ENCODE measurements at regions not wholly inside any gene's neighbourhood (a gene's known extent, or its start where the extent isn't known, plus 50 kb on each side); places are given as distances from the start of the nearest gene placed in this dataset.

DNA sequence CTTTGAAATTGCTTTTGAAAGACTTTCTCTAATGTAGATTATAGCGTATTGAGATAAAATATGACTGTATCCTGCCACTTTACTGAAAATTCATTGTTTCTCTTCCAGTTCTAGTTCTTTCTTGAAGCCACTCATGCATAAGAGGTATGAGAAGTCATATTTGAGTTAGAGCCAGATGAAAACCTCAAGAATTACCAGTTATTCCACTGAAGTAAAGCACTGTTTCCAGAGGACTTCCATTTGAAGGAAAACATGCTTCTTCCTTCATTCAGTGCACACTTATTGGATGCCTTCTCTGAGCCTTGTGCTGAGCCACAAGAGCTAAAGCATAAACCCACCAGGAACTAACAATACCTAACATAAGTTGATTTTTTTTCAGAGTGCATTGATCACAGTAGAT is 513.4 kb downstream of the ZNF385D start:
- Histone ChIP-seq H4K8ac (ENCODE audit: low read depth in 2 of 2, low read length in 2 of 2) (no peak overlapping the region), H2BK5ac (ENCODE audit: low read depth, low read length, poor library complexity, severe bottlenecking) (no peak overlapping the region), H4K91ac (ENCODE audit: insufficient read depth, low read depth, low read length) (no peak overlapping the region), H4K20me1 (ENCODE audit: insufficient read depth, low read length) (no peaks in the 10 kb centered on the region), H3K27ac (ENCODE audit: insufficient read depth, low read length) (no peak overlapping the region), H3K23ac (ENCODE audit: low read depth, low read length) (no peak overlapping the region), H4K5ac (ENCODE audit: low read depth, low read length) (no peak overlapping the region), H2AK5ac (ENCODE audit: low read depth, low read length) (no peak overlapping the region), H3K9me3 (ENCODE audit: control insufficient read depth, insufficient read depth, low read length) (no peaks in the 10 kb centered on the region), H3K4me2 (ENCODE audit: low read depth, low read length) (no peak overlapping the region), H2BK15ac (ENCODE audit: low read depth, low read length) (no peak overlapping the region), H3K36me3 (ENCODE audit: control insufficient read depth, insufficient read depth, low read length) (no peaks in the 10 kb centered on the region), H3K27me3 (ENCODE audit: control insufficient read depth, insufficient read depth, low read length) (no peaks in the 10 kb centered on the region), H3K4ac (ENCODE audit: low read depth, low read length) (no peak overlapping the region), H3K9me1 (ENCODE audit: insufficient read depth, low read length) (no peaks in the 10 kb centered on the region), H2AFZ (replicated peaks; ENCODE audit: low read length, poor library complexity) (no peak overlapping the region), H3K56ac (ENCODE audit: extremely low read depth, insufficient read depth, low read length) (no peak overlapping the region), H2BK120ac (ENCODE audit: low read depth, low read length) (no peak overlapping the region), H2BK20ac (ENCODE audit: low read depth, low read length) (no peak overlapping the region), H3K9ac (ENCODE audit: low read depth, low read length) (no peak overlapping the region), H3K4me3 (ENCODE audit: insufficient read depth, low read depth, low read length) (no peak overlapping the region), H3K18ac (ENCODE audit: low read depth, low read length) (no peak overlapping the region), H3K79me1 (ENCODE audit: low read depth in 1 of 2, low read length in 2 of 2) (no peaks in the 10 kb centered on the region), H3K4me1 (ENCODE audit: control insufficient read depth, insufficient read depth, low read length) (no peaks in the 10 kb centered on the region), H3K14ac (replicated peaks; ENCODE audit: low read depth, low read length) (no peak overlapping the region), H2AK9ac (replicated peaks; ENCODE audit: low read depth, low read length, poor library complexity) (no peak overlapping the region)
- WGBS, 2 experiments (ENCODE audit: extremely low coverage in 2 of 2, insufficient read length in 1 of 2), result no CpG with 5 or more reads among the region's 1 CpG
- ATAC-seq (ENCODE audit: low read depth) (no peak), DNase-seq (no peak)
- no TSS peak for BruUV-seq (replicated peaks)
- dilution Hi-C loops (cut with HindIII; ENCODE audit: low sequenced_read_pairs, unreplicated experiment), result no loop called here
- ChIA-PET CTCF (no interaction called here), POLR2A (ENCODE audit: unreplicated experiment) (no interaction called here)
- intact Hi-C loops (cut with micrococcal nuclease), result no loop called here
- TF ChIP-seq POLR2A (IDR thresholded peaks at IDR 0.05; ENCODE audit: low read depth, low read length), result no peak
- TF ChIP-seq MAFK (IDR thresholded peaks at IDR 0.05; ENCODE audit: low read depth, low read length), result no peak
- TF ChIP-seq NFE2L2 (IDR thresholded peaks at IDR 0.05; ENCODE audit: low read depth, low read length), result no peak
- no peak for TF ChIP-seq MXI1 (IDR thresholded peaks at IDR 0.05; ENCODE audit: borderline replicate concordance, low read depth, low read length)
- TF ChIP-seq RCOR1 (IDR thresholded peaks at IDR 0.05; ENCODE audit: insufficient replicate concordance, low read length), result no peak
- TF ChIP-seq RAD21 (IDR thresholded peaks at IDR 0.05; ENCODE audit: low read length), result no peak
- TF ChIP-seq, protein P1, sequence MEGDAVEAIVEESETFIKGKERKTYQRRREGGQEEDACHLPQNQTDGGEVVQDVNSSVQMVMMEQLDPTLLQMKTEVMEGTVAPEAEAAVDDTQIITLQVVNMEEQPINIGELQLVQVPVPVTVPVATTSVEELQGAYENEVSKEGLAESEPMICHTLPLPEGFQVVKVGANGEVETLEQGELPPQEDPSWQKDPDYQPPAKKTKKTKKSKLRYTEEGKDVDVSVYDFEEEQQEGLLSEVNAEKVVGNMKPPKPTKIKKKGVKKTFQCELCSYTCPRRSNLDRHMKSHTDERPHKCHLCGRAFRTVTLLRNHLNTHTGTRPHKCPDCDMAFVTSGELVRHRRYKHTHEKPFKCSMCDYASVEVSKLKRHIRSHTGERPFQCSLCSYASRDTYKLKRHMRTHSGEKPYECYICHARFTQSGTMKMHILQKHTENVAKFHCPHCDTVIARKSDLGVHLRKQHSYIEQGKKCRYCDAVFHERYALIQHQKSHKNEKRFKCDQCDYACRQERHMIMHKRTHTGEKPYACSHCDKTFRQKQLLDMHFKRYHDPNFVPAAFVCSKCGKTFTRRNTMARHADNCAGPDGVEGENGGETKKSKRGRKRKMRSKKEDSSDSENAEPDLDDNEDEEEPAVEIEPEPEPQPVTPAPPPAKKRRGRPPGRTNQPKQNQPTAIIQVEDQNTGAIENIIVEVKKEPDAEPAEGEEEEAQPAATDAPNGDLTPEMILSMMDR (conservative IDR thresholded peaks at IDR 0.05; ENCODE audit: low read depth, low read length), result no peak
- TF ChIP-seq MAZ (IDR thresholded peaks at IDR 0.05; ENCODE audit: borderline replicate concordance, low read depth, low read length), result no peak
- no peak for TF ChIP-seq RFX5 (IDR thresholded peaks at IDR 0.05; ENCODE audit: low read depth, low read length)
- no peak for TF ChIP-seq CEBPB (IDR thresholded peaks at IDR 0.05; ENCODE audit: low read depth, low read length)
- TF ChIP-seq CHD1 (IDR thresholded peaks at IDR 0.05; ENCODE audit: low read depth, low read length), result no peak
- in situ Hi-C loops (cut with MboI; ENCODE audit: low sequenced_read_pairs), result loop anchor here (25.0 kb wide), 1 partner anchor 100 kb away; no protein-coding TSS in a partner anchor
